IMR-90 (cell line): ENCODE measurements at regions not wholly inside any gene's neighbourhood (a gene's known extent, or its start where the extent isn't known, plus 50 kb on each side); places are given as distances from the start of the nearest gene placed in this dataset.

ENCODE experiments used
- CTCF ChIP-seq: conservative IDR thresholded peaks from 2 replicates; pipeline ENCODE4 v1.5.1; 2012; ENCODE audit warnings: mild to moderate bottlenecking, low read depth, low read length, improper control_type of control experiment
- RFX5 ChIP-seq: IDR thresholded peaks from 2 replicates; pipeline ENCODE4 v1.8.0; 2012; ENCODE audit warnings: low read depth, mild to moderate bottlenecking, low read length, moderate library complexity

- no peak for TF ChIP-seq CTCF
- TF ChIP-seq RFX5, result no peak
These were observed 89.1 kb upstream of the LUZP2 start for GRCh38 chr11:24407733-24408132.
